Erythroblast (primary cell): ENCODE measurements at regions not wholly inside any gene's neighbourhood (a gene's known extent, or its start where the extent isn't known, plus 50 kb on each side); places are given as distances from the start of the nearest gene placed in this dataset.

ENCODE experiments used
- GATA1 ChIP-seq: IDR thresholded peaks from 2 replicates; pipeline ENCODE4 v1.6.1; 2011; ENCODE audit warnings: low read depth, mild to moderate bottlenecking, control low read depth, low read length, moderate library complexity
- POLR2A ChIP-seq: IDR thresholded peaks from 2 replicates; pipeline ENCODE4 v1.6.1; 2011; ENCODE audit warnings: mild to moderate bottlenecking, low read length

DNA sequence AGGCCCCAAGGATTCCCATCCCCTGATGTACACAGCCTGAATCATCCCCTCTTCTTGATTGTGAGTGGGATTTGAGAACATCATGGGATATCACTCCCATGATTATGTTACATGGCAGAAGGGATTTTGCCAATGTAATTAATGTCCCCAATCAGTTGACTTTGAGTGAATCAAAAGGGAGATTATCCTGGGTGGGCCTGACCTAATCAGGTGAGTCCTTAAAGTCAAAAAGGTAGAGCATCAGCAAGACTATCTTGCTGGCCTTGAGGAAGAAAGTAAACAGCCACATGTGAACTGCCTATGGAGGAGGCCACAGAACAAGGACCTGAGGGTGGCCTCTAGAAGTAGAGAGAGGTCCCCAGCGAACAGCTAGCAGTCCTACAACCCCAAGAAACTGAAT, 203.1 kb upstream of the ATP6AP2 start:
- no peak for TF ChIP-seq POLR2A
- TF ChIP-seq GATA1: no peak
